ENCODE measurements at regions not wholly inside any gene's neighbourhood (a gene's known extent, or its start where the extent isn't known, plus 50 kb on each side); places are given as distances from the start of the nearest gene placed in this dataset.

- H3K4me3 Mint-ChIP-seq, result no peak overlapping the region
- TF ChIP-seq CTCF (IDR thresholded peaks at IDR 0.05; ENCODE audit: unreplicated experiment in 3 of 3), result no peak
Observed at GRCh38 chr2:146598791-146599190, 1246.0 kb upstream of the ACVR2A start.

GRCh38 chr2:146597291-146597690 lies 1247.5 kb upstream of the ACVR2A start:
- no peaks in the 10 kb centered on the region for H3K27me3 Mint-ChIP-seq (ENCODE audit: low read depth)
- no peak overlapping the region for H3K4me3 Mint-ChIP-seq
- no peaks in the 10 kb centered on the region for H3K4me1 Mint-ChIP-seq
- TF ChIP-seq CTCF (IDR thresholded peaks at IDR 0.05; ENCODE audit: unreplicated experiment in 3 of 3), result no peak
- no peak overlapping the region for H3K27ac Mint-ChIP-seq
- no peaks in the 10 kb centered on the region for H3K36me3 Mint-ChIP-seq (ENCODE audit: low read depth)
- H3K9me3 Mint-ChIP-seq, result peaks cover 5% of the 10 kb centered on the region

More at GRCh38 chr2:146598791-146599190, 1246.0 kb upstream of the ACVR2A start:
- Mint-ChIP-seq H3K27me3 (ENCODE audit: low read depth) (no peaks in the 10 kb centered on the region), H3K9me3 (peaks cover 5% of the 10 kb centered on the region), H3K4me1 (no peaks in the 10 kb centered on the region), H3K36me3 (ENCODE audit: low read depth) (no peaks in the 10 kb centered on the region), H3K27ac (no peak overlapping the region)

GRCh38 chr2:146591908-146592307 lies 1252.9 kb upstream of the ACVR2A start:
- no peak overlapping the region for H3K27ac Mint-ChIP-seq

GRCh38 chr2:146587291-146587713 lies 1257.5 kb upstream of the ACVR2A start:
- Mint-ChIP-seq H3K9me3 (no peaks in the 10 kb centered on the region), H3K27ac (no peak overlapping the region)
- no peak for TF ChIP-seq CTCF (IDR thresholded peaks at IDR 0.05; ENCODE audit: unreplicated experiment in 3 of 3)

More at GRCh38 chr2:146591908-146592307, 1252.9 kb upstream of the ACVR2A start:
- Mint-ChIP-seq H3K36me3 (ENCODE audit: low read depth) (no peaks in the 10 kb centered on the region), H3K9me3 (peaks cover 5% of the 10 kb centered on the region), H3K4me3 (no peak overlapping the region), H3K27me3 (ENCODE audit: low read depth) (peaks cover 3% of the 10 kb centered on the region), H3K4me1 (no peaks in the 10 kb centered on the region)
- no peak for TF ChIP-seq CTCF (IDR thresholded peaks at IDR 0.05; ENCODE audit: unreplicated experiment in 3 of 3)

DNA sequence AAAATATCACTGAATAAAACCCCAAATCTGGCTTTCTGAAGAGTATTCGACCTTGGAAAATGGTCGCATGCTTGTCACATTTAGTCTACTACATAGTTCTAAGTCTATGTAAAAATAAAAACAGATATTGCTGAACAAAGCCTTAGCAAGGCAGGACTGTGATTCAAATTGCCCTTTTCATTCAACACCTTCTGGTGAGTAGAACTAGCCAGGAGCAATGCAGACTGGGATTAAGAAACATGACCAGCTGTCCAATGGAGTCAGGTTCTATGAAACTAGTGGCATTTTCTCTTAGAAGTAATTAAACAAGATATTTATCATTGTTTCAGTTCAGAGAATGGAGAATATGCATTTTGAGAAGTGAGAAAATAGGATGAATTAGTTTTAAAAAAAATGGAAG lies 1260.5 kb upstream of the ACVR2A start:
- Mint-ChIP-seq H3K4me3 (no peak overlapping the region), H3K27me3 (ENCODE audit: low read depth) (peaks cover 3% of the 10 kb centered on the region), H3K27ac (no peak overlapping the region), H3K9me3 (no peaks in the 10 kb centered on the region), H3K36me3 (ENCODE audit: low read depth) (no peaks in the 10 kb centered on the region), H3K4me1 (peaks cover 2% of the 10 kb centered on the region)
- TF ChIP-seq CTCF (IDR thresholded peaks at IDR 0.05; ENCODE audit: unreplicated experiment in 3 of 3), result no peak

More at GRCh38 chr2:146587291-146587713, 1257.5 kb upstream of the ACVR2A start:
- peaks cover 3% of the 10 kb centered on the region for H3K27me3 Mint-ChIP-seq (ENCODE audit: low read depth)
- H3K4me1 Mint-ChIP-seq, result no peaks in the 10 kb centered on the region
- H3K36me3 Mint-ChIP-seq (ENCODE audit: low read depth), result no peaks in the 10 kb centered on the region
- H3K4me3 Mint-ChIP-seq, result no peak overlapping the region

DNA sequence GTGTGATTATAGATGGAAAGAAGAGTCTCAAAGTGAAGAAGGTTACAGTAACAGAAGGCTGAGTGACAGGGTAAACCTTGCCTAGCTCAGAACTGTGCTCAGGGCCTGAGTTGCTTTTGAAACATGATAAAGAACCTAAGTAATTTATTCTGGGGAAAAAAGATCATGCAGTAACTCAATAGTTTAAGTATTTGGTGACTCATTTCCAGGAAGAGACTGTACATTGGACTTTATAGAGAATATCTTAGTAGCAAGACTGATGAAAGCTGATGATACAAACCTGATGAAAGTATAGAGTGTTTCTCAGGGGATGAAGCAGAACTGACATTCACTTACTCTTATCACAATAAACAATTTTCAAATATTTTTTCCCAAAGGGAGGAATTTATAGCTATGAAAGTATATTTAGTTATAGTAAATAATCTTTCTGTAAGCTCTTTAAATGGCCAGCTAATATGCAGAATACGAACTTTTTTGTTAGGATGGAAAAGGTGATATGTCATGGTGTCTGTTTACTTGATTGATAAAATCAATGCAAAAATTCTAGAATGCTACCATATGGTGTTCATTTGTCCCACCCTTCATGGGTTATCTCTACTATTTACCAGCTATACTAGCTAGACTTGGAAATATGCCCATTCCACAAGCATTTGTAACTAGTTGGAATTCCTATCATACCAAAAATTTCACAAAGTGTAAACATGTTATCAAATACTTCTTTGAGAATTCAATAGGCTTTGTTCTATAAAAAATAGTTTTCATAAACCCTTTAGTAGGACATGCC lies 1265.5 kb upstream of the ACVR2A start:
- H3K4me3 Mint-ChIP-seq, result no peak overlapping the region
- no peaks in the 10 kb centered on the region for H3K27me3 Mint-ChIP-seq (ENCODE audit: low read depth)

More for the DNA sequence above, 1265.5 kb upstream of the ACVR2A start:
- H3K27ac Mint-ChIP-seq, result peak overlapping the region in 1 of 3 experiments; percentile 70
- H3K9me3 Mint-ChIP-seq, result no peaks in the 10 kb centered on the region
- no peak for TF ChIP-seq CTCF (IDR thresholded peaks at IDR 0.05; ENCODE audit: unreplicated experiment in 3 of 3)
- H3K36me3 Mint-ChIP-seq (ENCODE audit: low read depth), result no peaks in the 10 kb centered on the region
- peaks cover 12% of the 10 kb centered on the region for H3K4me1 Mint-ChIP-seq
